GM18499 (cell line): ENCODE measurements at regions not wholly inside any gene's neighbourhood (a gene's known extent, or its start where the extent isn't known, plus 50 kb on each side); places are given as distances from the start of the nearest gene placed in this dataset.
"Not testable (repeated sequence)": the region's sequence is repeated elsewhere in the genome, so short reads cannot be mapped to it uniquely, and the experiment has no call there.

Source experiments
- ATAC-seq: cut with Tn5 transposase; IDR thresholded peaks from one replicate; pipeline ENCODE4 v1.9.1; 2021; ENCODE audit warnings: moderate number of reproducible peaks; ENCODE audit not compliant: insufficient read depth, unreplicated experiment

DNA sequence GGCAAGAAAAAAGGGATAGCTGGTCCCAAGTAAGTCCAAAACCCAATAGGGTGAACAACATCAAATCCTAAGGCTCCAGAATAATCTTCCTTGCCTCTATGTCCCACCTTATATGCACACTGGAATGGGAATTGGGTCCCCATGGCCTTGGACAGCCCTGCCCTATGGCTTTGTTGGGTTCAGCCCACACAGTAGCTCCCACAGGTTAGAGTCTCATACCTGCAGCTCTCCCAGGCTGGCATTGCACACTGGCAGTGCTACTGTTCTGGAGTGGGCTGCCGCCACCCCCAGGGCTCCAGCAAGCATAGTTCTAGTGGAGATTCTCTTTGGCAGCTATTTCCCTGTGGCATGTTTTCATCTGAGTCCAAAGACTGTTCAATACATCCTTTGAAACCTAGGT, 352.4 kb upstream of the CLEC14A start:
- no peak for ATAC-seq

DNA sequence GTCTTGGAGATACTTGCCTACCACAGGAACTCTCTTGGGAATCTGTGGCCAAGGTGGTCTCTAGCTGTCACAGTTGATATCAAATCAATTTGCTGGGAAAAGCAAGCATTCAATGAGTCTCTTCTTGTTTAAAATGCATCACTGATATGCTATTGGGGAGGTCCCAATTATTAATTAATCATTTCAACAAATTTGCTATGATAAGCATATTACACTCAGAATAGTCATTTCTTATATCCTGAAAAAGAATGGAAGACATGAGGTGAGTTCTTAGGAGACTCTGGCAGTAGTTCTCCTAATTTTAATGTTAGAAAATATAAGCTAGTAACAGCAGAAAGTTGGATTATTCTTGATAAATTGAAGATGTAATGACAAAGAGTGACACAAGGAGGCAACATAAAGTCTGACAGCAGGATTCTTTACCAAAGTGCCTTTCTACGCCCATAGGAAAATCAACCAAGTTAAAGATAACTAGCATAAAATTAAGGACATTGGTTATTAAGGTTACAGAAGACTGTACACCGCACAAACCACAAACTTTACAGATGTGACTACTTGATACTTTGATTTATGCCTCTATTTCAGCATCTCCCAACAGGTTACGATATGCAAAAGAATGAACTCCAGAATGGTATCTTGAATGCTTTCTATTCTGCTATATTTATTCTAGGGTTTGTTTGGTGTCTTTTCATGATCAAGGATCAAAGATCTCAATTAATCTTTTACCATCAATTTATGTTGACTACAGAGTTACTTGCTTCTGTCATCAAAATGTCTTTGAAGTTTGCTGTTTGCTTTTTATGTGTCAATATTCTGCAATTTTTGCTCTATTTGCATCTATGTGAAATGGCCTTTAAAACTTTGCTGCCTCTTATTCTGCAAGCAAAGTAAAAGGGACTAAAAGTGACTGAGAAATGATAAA, 349.6 kb upstream of the CLEC14A start:
- no peak for ATAC-seq

DNA sequence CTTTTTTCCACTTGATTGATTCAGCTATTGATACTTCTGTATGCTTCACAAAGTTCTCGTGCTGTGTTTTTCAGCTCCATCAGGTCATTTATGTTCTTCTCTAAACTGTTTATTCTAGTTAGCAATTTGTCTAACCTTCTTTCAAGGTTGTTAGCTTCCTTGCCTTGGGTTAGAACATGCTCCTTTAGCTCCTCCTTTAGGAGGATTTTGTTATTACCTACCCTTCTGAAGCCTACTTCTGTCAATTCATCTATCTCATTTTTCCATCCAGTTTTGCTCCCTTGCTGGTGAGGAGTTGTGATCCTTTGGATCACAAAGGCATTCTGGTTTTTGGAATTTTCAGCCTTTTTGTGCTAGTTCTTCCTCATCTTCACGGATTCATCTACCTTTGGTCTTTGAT, 344.7 kb upstream of the CLEC14A start:
- ATAC-seq: not testable (repeated sequence)

DNA sequence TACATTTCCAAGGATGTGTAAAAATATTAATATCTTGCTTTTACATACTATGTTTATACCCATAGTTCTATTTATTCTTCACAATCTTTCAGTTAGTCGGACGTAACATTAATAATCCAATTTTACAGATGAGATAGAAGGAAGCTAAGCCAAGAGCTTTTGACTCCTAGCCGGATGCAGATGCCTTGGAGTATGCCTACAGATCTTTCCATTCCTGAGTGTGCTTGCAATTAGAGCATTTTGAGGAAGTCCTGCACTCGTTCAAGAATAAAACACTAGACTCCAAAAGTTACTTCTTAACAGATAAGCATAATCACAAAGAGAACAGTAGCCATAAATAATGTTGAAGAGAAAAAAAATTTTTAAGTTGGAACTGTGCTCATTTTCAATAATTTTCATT, 337.6 kb upstream of the CLEC14A start:
- ATAC-seq: no peak

GRCh38 chr14:38592764-38593442, 337.0 kb upstream of the CLEC14A start:
- ATAC-seq: no peak

- ATAC-seq: no peak
These were observed 334.0 kb upstream of the CLEC14A start for GRCh38 chr14:38589747-38590350.

DNA sequence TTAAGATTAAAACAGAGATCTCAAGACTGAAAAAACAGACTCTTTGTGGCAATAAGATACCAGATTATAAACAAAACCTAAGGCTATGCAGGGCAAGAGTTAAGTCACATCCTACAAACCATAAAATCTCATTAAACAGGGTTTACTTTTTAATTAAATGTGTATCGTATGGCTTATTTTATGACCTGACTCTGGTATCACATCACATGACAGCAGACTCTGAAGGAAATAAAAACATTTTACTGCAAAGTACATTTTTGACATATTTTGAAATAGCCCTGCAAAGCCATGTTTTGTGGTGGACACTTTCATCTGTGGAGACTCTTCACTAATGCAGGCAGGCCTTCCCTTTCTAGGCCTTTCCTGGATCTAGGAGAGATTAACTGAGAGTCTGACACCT, 327.6 kb upstream of the CLEC14A start:
- no peak for ATAC-seq

GRCh38 chr14:38578278-38578681, 322.4 kb upstream of the CLEC14A start:
- ATAC-seq: no peak

DNA sequence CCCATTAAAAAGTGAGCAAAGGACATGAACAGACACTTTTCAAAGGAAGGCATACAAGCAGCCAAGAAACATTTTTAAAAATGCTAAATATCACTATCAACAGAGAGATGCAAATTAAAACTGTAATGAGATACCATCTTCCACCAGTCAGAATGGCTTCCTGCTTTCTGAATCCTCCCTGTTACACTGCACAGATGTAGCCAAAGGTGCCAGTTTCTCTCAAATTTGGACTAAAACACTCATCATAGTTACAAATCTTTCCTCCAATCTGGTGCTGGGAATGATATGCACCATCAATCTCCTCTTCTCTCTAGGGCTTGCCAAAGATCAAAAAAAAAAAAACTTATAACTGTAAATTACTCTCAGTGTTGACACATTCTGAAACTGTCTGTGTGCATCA, 311.8 kb upstream of the CLEC14A start:
- no peak for ATAC-seq

DNA sequence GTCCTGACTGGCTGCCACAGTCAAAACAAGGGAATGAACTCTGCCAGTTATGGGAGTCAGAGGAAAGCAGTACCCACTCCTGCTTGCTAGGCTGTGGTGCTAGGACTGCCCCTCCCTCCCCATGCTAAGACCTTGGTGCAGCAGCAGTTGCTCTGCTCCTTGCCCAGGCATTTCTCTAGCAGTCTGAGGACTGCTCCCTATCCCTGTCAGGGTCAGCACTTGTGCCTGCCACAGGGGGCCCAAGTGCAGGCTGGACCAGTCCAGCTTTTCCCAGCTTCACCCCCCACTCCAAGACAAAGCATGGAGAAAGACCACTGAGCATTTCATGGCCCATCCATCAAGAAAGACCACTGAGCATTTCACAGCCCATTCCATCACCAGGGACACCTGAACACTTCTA, 305.8 kb upstream of the CLEC14A start:
- ATAC-seq: no peak

DNA sequence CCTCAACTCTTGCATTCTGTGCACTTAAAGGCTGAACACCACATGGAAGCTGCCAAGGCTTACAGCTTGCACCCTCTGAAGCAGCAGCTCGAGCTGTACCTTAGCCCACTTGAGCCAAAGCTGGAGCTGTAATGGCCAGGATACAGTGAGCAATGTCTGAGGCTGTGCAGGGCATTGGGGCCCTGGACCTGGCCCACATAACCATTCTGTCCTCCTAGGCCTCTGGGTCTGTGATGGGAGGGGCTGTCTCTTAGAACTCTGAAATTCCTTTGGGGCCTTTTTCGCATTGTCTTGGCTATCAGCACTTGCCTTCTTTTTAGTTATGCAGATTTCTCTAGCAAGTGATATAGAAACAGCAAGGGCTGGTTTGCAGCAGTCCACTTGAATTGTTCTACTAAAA, 303.8 kb upstream of the CLEC14A start:
- no peak for ATAC-seq

DNA sequence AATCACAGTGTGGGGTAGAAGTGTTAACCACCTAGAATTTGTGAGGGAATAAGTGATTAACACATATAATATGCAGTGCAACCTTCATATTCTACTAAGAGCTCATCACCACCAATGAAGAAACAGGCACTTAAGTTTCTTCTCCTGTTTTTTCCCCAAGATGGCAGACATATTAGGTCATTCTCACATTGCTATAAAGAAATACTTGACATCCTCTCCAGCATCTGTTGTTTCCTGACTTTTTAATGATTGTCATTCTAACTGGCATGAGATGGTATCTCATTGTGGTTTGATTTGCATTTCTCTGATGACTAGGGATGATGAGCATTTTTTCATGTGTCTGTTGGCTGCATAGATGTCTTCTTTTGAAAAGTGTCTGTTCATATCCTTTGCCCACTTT, 301.5 kb upstream of the CLEC14A start:
- not testable (repeated sequence) for ATAC-seq

DNA sequence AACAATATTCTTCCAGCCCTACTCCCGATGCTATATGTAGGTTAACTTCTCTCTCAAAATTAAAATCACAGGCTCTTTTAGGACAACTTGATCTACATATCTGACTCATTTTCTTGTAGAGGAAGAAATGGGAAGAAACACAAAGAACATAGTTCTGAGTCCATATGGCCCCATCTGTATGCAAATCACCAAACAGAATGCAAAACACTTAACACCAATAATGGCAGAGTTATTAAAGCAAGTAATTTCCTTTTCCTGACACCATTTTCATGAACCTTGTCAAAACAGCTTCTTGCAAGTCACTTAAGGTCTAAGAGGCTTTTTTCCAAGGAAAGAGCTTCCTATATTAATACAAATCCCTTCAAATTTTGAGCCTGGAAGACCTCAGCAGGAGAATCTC, 300.4 kb upstream of the CLEC14A start:
- ATAC-seq: no peak

GRCh38 chr14:38554026-38554425, 298.1 kb upstream of the CLEC14A start:
- ATAC-seq: no peak

DNA sequence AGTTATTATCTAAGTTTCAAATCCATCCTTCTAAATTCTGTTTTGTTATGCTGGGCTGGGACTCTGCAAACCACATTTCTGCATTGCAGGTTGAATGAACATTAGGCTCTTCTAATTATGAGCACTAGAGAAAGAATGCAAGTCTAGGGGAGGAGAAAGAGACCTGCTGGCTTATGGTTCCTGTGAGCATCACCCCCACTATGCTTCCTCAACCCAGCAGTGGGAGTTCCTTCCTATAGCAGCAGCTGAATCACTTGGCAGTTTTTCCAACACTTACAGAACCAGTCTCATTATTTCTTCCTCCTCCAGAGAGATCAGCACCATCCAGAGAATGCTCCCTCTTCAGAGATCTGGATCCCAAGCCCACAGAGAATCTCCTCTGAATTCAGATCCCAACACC, 297.7 kb upstream of the CLEC14A start:
- ATAC-seq: no peak

GRCh38 chr14:38549564-38549963, 293.7 kb upstream of the CLEC14A start:
- no peak for ATAC-seq

DNA sequence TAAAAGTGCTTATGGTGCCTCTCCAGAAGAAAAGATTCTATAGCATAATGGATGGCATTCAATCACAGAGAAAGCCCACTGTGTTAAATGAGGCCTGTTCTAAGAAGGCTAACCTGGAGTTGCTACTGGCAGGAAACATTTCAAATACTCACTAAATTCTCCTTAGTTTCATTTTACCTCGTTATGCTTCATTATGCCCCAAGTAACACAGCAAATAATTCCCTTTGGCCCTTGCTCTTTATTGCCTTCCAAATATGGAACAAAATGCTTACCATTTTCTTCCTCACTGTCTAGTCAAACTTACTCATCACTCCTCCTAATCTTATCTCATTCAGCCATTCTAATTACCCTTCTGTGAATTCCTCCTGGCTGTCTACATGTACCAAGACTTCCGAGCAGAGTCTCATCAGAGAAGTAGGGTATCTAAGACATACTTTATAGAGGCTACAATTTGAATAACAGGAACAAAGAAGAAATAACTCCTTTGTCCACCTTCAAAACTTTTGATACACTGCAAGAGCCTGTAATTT, 292.1 kb upstream of the CLEC14A start:
- ATAC-seq: no peak

GRCh38 chr14:38546932-38547551, 291.1 kb upstream of the CLEC14A start:
- ATAC-seq: no peak

DNA sequence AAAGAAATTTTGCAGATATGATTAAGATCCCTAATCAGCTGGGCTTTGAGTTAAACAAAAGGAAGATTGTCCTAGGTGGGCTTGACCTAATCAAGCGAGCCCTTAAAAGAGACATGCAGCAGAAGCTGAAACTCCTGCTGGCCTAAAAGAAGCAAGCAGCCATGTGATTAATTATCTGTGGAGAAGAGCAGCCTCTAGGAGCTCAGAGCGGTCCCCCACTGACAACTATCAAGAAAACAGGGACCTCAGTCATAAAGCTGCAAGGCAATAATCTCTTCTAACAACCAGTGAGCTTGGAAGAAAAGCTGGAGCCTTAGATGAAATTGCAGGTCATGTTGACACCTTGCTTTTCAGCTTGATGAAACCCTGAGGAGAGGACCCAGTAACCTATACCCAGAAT, 288.9 kb upstream of the CLEC14A start:
- no peak for ATAC-seq

GRCh38 chr14:38543851-38544250, 288.0 kb upstream of the CLEC14A start:
- ATAC-seq: not testable (repeated sequence)

DNA sequence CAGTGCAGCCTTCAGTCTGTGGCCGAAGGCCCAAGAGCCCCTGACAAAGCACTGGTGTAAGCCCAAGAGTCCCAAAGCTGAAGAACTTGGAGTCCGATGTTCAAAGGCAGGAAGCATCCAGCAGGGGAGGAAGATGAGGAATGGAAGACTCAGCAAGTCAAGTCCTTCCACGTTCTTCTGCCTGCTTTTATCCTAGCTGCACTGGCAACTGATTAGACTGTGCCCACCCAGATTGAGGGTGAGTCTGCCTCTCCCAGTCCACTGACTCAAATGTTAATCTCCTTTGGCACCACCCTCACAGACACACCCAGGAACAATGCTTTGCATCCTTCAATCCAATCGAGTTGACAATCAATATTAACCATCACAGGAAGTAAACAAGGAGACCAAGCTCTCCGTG, 282.2 kb upstream of the CLEC14A start:
- ATAC-seq: not testable (repeated sequence)
